CD4-positive, alpha-beta T cell treated with Interleukin-12 subunit alpha and Interleukin-12 subunit beta, for 1 hour (primary cell): ENCODE measurements at regions not wholly inside any gene's neighbourhood (a gene's known extent, or its start where the extent isn't known, plus 50 kb on each side); places are given as distances from the start of the nearest gene placed in this dataset.

Experiments used
- DNase-seq: peaks from one replicate; pipeline ENCODE4 v3.0.0-alpha.2; 2020

DNA sequence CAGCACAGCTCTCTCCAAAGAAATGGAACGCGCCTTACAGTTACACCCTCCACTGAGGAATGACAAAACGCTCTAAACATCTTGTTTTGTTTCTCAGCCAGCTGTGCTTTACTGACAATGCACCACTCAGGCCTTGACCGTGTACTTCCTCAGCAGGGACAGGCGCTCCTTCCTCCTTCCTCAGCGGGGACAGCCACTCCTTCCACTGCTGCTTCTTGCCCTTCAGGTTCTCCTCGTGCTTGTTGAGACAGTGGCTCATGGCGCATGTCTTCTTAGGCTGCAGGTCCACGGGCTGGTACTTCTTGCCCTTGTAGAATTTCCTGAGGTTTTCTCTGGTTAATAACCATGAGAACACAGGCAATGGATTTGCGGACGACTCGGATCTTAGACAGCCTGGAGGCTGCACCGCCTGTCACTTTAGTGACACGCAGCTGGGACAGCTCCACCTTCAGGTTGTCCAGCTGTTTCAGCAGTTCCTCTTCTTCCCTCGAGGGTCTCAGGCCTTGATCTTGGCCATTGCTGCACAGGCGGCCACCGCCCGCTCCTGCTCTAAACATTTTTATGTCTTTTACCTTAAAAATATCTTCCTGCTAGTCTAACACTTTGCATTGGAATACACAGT lies 613.8 kb downstream of the BRD1 start:
- DNase-seq, result no peak

DNA sequence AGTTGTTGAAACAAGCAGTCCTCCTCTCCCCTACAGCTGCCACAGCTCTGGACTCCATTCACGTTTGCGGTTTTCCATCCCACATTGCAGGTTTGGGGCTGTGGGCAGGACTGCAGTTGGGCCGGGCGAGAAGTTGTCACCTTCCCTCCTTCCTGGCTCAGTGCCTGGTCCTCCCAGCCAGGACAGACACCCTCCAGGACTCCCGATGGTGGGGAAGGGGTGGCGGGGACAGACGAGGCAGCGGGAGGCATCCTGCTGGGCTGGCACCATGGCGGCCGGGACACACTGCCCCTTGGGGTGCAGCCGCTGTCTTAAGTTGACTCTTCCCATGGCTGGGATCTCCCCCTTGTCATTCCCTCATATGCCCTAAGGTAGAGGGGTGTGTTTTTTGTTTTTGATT lies 615.2 kb downstream of the BRD1 start:
- no peak for DNase-seq

DNA sequence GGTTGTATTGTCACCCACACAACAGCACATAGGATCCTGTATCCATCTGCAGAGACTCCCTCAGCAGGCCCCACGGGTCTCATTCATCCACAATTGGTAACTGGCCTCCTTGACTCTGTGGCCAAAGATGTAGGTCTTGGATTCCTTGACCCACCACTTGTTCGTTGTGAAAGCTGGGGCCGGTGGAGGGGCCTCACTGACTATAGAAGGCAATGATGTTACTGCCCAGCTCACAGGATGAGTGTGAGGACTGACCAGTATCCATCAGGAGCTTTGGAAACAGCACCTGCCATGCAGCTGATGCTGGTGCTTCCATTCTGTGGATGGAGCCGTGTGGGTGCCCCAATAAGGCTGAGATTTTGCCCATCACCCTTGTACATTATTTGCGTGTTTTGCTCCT lies 615.7 kb downstream of the BRD1 start:
- no peak for DNase-seq

DNA sequence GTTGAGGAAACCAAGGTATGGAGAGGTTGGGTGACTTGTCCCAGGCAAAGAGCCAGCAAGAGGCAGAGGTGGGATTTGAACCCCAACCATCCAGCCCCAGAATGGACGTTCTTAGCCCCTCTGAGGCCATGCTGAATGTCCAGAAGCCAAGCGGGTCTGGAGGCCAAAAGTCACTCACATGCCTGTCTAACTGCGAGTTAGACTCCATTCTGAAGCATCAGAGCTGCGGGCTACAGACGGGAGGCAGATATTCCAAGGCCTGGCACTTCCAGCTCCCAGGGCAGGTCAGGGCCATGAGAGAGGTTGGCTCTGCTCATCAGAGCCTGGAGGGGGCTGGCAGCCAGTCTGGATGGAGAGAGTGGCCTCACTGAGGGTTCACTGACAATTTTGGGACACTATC lies 616.5 kb downstream of the BRD1 start:
- DNase-seq, result no peak

DNA sequence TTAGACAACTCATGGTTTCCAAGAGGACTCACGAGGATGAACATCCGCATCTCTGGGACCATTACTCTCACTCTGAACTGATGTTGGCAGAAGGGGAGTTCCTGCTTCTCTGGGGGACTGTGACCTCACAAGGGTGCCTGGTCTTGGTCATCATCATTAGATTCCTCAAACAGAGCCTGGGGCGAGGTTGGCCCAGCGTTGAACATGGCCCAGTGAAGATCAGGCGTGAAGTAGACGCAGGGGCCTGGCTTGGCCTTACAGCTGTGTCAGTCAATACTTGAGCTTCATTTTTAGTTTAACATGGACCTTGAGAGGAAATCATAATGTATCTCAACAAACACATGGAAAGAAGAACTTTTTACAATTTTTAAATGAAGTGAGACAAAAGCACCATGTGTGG lies 617.1 kb downstream of the BRD1 start:
- no peak for DNase-seq

DNA sequence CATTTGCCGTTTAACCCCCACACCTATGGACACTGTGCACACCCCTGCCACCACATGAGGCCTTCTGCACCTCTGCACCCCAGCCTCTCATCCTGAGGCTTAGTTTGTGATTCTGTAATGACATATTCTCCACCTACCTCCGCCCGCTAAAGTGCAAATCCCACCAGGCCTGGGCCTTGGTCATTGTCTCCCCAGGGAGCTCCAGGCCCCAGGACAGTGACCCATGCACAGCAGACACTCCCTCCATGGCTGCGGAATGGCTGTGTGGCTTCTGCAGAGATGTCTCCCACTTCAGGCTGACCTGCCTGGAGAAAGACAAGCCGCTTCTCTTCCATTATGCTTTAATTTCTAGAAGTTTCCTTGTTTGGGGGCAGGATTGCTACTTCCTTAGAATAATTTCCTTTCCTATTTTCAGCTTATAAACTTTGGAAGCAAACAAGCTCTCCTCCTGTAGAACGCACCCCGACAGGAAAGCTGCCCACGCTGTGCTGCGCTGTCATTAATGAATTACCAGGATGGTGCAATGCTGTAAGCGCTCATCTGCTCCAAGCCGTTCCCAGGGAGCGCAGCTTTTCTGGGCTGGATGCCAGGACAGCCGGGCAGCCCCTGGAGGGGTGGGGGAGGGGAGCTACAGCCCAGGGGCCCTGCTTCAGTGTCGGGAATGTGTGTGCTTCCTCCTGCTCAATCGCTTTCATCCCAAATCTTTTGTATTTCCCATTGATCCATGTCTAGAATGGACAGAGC lies 618.0 kb downstream of the BRD1 start:
- no peak for DNase-seq

DNA sequence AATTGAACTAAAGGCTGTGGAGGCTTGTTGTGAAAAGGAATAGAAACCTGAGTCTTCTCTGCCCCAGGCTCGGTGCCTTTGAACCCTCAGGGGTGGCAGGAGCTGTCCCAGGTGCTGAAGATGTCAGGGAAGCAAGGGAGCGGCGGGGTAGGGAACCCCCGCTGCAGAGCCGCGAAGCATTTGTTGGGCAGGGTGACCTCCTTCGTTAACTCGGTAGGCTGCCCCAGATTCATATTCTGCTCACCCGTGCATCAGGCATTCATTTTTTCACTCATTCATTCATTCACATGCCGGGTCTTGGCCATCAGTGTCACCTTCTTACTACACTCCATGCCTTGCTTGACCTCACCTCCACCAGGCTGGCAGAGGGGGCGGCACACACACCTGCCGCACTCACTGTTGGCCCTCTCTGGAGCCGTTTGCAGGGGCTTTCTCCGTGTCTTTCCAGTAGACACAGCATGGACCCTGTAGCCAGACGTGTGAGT lies 618.9 kb downstream of the BRD1 start:
- DNase-seq, result no peak

DNA sequence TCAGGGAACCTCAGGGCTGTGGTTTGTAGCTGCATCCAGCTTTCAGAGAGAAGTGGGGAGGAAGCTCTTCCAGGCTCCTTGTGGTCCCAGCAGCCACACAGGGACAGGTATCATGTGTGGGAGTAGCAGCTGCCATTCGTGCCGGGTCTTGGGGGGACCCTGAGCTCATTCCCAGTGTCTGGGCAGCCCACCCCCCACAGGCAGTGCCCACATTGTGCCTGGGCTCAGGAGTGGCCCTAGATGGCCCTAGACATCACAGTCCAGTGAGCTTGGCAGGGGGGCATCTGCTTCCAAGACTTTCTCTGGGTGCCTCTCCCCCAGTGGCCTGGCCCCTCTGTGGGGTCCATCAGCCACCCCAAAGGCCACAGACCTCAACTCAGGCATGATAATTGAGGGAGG lies 619.7 kb downstream of the BRD1 start:
- no peak for DNase-seq

DNA sequence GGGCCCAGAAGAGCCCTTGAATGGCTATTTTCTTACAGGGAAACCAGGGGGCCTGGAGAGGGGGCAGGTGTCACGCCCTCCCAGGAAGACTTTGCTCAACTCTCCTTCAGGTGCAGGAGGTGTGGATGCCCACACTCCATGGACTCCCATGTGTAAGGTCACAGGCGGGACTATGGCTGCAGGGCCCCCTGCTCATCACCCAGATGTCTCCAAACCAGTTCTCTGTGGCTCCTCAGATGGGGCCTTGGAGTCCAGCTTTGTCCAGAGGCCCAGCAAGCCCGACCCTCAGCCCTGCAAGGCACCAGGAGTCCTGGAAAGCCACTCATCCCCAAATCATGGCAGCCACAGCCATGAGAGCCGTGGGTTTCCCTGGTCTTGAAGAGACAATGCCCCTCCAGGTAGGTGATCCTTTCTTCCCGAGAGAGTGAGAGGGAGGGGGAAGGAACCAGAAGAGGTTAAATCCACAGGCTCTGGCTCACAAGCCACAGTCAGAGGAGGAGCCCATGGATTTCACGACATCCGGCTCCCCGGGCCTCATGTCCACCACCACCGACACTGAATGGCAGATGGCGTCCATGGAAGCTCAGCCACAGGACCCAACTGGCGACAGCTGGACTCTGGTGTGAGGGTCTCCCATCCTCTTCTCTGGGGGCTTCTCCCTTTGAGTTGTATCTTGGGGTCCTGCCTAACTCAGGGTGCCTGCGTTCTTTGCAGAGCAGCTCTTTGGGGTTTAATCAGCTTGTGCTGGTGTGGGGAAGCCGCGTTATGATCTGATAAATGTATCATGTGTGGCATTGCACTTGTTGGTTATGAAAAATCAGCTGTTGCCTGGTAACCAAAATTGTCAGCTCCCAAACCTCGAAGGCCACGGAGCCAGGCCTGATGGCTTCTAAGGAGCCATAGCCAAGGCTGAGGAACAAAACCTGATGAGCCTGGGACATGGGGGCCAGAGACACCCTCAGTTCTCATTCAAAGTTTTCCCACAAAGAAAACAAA lies 620.4 kb downstream of the BRD1 start:
- DNase-seq, result no peak

DNA sequence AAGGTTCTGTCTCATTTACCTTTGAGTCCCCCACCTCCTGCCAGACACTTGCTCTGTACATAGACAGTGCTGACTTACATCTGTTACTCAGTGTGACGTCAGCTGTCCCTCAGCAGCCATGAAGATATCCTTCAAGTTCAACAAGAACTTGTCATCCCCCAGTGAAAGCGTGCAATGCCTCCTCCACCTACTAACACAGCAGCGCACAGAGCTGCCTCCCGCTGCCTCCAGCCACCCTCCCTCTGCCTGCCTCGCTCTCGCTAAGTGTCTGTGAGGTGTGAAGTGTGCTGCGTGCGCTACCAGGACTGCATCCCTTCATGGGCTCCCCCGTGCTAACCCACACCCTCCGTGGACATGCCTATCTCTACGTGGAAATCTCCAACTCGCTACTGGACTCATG lies 621.4 kb downstream of the BRD1 start:
- DNase-seq, result no peak

DNA sequence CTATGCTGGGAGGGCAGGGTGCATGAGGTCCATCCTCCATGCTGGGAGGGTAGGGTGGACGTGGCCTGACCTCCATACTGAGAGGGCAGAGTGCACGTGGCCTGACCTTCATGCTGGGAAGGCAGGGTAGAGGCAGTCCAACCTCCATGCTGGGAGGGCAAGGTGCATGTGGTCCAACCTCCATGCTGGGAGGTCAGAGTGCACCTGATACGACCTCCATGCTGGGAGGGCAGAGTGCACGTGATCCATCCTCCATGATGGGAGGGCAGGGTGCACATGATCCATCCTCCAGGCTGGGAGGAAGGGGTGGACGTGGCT lies 622.2 kb downstream of the BRD1 start:
- DNase-seq, result no peak

DNA sequence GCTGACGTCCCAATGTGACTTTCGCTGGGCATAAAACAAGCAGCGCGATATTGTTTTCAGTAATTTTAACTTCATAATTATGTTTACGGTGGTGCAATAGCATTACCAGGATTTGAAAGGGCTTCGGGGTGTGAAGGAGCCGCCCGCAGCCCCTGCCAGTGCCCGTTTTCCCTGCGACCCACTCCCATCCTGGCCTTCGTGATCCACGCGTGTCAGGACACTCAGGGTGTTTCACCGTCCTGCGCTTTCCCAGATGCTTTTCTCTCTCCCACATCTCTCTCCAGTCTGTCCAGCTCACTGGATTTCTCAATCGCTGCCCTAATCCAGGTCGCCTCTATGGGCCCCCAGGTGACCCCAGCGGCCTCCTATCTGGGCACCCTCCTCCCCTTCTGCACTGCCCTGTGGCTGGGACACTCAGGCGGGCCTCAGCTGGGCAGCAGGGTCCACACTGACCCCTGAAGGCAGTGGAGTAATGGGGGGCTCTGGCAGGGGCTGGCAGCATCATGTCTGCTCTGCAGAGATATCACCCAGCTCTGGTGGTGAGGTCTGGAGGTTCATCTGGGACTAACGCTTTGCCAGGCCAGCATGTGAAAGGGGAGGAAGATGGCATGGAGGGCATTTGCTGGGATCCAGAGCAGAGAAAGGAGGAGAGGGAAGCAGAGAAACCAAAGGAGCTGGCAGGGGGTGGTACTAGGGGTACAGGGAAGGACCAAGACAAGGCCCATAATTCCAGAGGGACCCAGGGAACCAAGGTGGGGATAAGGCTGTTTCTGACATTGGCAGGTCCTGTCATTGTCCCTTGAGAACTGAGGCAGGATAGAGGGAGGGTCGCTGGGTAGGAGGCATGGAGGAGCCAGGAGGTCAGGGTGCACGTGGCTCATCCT lies 622.8 kb downstream of the BRD1 start:
- DNase-seq, result no peak

DNA sequence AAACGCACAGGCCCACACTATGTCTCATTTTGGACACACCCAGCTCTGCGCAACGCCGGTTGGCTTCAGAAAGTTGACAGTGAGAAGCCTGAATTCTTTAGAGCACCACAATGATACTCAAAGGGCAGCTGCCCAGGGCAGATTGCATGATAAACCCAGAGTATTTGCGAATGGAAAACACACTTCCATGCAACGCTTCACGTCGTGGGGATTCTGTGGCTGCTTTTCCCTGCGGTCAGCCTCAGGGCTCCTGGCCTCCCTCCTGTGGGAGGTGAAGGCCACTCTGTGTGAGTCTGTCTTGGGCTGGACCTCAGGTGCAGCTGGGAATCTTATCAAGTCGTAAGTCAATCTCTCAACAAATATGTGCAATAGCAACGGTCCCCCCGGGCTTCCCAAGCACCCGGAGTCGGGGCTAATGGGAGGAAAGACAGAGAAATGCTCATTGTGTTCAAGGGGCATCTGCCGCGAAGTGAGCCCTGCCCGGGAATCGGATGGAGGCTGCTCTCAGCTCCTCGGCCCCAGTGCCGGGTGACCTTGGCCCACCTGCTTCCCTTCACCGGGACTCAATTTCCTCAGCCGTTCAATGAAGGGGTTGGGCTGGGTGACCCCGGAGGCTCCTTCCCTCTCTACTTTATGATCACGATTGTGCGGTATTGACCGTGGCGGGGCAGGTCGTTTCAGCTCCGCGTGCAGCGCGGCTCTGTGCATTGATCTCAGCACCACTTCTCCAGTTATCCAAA lies 623.6 kb downstream of the BRD1 start:
- DNase-seq, result no peak

DNA sequence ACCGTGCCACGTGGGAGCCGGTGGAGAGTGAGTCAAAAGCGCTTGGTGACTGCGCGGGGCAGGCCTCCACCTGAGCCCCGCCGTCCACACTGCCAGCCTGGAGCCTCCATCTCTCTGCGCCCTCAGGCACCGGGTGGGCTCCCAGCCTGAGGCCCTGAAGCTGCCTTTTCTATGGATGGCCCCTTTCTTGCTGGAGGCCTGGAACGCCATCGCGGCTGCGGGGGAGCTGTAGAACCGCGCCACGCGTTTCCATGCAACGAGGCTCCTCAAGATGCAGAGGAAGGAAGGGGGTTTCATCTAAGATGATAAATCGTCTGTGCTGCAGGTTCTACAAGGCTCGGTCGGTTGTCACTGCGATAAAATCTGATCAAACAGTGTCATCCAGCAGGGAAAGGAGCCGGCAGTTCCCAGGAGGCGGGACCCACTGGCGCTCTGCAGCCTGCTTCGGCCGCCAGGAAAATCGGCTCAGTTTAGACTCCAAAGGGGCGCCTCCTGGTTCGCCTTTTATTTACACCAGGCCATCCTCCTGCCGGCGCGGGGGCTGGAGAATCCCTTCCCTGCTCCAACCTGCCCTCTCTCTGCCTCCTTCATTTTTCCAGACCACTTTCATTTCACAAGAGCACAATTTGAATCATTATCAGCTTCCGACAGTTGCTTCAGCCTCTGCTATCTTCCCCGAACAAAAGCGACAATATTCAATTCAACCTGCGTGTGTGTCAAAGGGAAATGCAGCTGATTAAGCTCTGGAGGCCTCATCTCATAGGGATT lies 624.4 kb downstream of the BRD1 start:
- no peak for DNase-seq

DNA sequence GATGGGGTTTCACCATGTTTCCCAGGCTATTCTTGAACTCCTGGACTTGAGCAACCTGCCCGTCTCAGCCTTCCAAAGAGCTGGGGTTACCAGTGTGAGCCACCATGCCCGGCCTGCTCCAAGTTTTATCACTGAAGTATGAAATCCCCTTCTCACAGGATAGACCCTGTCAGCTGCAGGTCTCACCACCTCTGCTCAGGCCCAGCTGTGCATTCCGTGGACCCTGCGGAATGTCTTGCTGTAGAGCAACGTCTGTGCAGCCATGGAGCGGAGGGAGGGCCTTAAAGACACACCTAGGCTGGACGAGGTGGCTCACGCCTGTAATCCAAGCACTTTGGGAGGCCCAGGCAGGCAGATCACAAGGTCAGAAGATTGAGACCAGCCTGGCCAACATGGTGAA lies 625.4 kb downstream of the BRD1 start:
- DNase-seq, result no peak

DNA sequence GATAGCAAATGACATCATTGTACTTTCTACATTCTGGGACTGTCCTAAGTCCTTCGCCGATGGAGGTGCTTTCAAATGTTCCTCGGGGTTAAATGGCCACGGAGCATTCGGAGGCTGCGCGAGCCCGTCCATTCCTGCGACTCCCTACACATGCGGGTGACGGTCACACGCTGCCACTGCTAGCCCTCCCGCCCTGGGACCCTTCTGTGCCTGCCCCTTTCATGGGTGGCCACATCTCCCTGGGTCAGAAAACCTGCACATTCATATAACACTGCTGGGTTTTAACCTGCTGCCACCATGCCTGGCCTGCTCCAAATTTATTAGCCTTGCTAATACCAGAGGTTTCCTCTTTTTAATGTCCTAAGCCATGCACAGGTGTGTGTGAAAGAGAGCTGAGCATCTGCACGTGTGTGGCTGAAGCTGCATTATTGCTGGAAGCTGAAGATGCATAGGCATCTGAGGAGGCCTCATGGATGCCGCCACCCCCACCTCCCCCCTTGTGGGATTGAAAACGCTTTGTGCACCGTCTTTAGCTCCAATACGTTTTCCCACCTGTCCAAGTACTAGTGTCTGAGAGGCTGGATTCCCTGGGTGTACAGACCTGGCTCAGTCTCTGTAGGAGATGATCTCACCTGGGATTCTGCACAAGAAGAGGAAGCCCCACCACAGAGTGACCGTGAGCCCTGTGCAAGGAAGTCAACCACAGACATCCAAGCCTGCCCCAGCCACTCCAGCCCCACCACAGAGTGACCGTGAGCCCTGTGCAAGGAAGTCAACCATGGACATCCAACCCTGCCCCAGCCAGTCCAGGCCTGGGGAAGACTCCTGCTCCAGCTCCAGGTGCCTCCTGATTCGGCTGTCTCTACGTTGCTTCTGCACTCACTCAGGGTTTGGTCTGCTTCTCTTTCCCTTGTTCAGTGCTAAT lies 626.4 kb downstream of the BRD1 start:
- DNase-seq, result no peak

DNA sequence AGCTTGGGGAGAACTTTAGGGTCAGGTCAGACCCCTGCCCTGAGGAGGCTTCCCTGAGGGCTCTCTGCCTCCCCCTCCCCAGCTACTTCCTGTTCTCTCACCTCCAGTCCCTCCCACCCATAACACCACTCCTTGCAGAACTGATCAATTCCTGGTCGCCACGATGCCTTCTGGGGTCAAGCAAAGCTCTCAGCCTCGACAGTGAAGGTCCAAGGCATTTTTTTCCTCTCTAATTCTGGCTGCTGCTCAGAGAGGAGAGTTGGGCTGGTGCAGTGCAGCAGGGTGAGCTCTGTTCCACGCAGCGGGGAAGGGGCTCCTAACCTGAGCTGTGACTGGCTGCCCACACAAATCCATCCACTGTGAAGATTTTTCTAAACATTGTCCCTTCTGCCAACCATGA lies 628.4 kb downstream of the BRD1 start:
- no peak for DNase-seq

DNA sequence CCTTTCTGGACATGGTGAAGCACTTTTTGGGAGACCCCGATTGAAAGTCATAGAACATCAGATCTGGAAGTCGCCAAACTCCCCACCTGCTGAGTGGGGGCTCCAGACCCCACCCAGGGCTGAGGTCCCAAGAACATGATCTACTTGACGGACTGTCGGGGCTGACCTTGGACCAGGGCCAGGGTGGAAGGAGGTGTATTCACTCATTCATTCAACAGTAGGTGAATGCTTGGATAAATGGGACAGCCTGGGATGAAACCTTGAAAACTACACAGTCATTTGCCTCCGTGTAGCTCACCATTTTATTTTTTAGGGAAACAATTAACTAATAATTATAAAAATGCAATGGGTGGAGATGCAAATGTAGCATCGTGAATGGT lies 629.0 kb downstream of the BRD1 start:
- DNase-seq, result no peak

DNA sequence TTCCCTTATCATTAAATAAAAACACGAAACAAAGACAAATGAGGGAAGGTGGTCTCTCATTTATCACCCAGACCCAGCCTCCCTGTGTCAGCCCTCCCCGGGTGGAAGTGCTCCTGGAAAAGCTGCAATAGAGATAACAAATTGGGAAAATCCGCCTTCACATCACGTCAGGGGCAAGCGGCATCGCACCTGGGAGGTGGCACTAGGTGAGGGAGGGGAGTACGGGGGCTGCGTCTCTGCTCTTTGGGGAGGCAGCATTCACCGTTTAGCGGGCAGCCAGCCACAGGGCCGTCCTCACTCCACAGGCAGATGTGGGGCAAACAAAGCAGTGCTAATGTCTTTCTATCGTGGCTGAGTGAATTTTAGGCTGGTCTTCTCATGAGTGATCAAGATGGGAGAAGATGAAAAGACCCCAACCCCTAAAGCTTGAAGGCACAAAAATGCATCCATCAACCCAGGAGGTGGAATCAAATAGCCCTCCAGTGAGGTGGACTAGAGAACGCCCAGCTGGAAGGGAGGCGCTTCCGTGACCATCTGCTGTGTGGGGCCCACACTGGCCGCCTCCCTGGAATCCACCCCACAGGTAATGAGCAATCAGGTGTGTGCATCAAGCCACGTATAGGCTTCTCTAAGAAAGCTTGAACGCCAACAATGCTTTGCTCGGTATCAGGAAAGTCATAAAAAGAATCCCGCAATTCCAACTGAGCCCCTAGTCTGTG lies 629.5 kb downstream of the BRD1 start:
- DNase-seq, result no peak
